OCI-LY1 (cell line): ENCODE measurements at regions not wholly inside any gene's neighbourhood (a gene's known extent, or its start where the extent isn't known, plus 50 kb on each side); places are given as distances from the start of the nearest gene placed in this dataset.

Source experiments
- H2AFZ ChIP-seq: fragments of 200-600 bp; sonication (generic), shearing (Covaris generic); 2 replicates; pipeline ENCODE4 v1.6.0; 2014; ENCODE audit warnings: antibody characterized with exemption, mild to moderate bottlenecking, low read length
- H3F3A ChIP-seq: fragments of 200-600 bp; sonication (generic), shearing (Covaris generic); 2 replicates; pipeline ENCODE4 v1.6.0; 2014; ENCODE audit warnings: mild to moderate bottlenecking, antibody characterized with exemption, low read length, moderate library complexity; ENCODE audit not compliant: insufficient read depth
- H3K27ac ChIP-seq: fragments of 200-600 bp; sonication (generic); 2 replicates; pipeline ENCODE4 v1.5.1; 2014; ENCODE audit warnings: low read length, mixed run types, mild to moderate bottlenecking, low read depth; ENCODE audit not compliant: poor library complexity, severe bottlenecking
- H3K27me3 ChIP-seq: fragments of 200-600 bp; sonication (generic); 2 replicates; pipeline ENCODE4 v1.6.0; 2014; ENCODE audit warnings: antibody characterized with exemption, mild to moderate bottlenecking, low read length, moderate library complexity; ENCODE audit not compliant: insufficient read depth
- H3K36me3 ChIP-seq: fragments of 200-600 bp; sonication (generic); 2 replicates; pipeline ENCODE4 v1.6.1; 2014; ENCODE audit warnings: mild to moderate bottlenecking, antibody characterized with exemption, low read length, moderate library complexity, mixed read lengths; ENCODE audit not compliant: insufficient read depth
- H3K4me1 ChIP-seq: fragments of 200-600 bp; sonication (generic); 2 replicates; pipeline ENCODE4 v1.5.1; 2014; ENCODE audit warnings: mild to moderate bottlenecking, low read length, moderate library complexity; ENCODE audit not compliant: insufficient read depth, severe bottlenecking
- H3K4me2 ChIP-seq: fragments of 200-600 bp; sonication (generic), shearing (Covaris generic); 2 replicates; pipeline ENCODE4 v1.6.1; 2014; ENCODE audit warnings: low read length
- H3K4me3 ChIP-seq: fragments of 200-600 bp; sonication (generic); 2 replicates; pipeline ENCODE4 v1.5.1; 2014; ENCODE audit warnings: low read length, low read depth, mild to moderate bottlenecking, mixed read lengths; ENCODE audit not compliant: poor library complexity, severe bottlenecking
- H3K79me2 ChIP-seq: fragments of 200-600 bp; shearing (Covaris generic); 2 replicates; pipeline ENCODE4 v1.6.1; 2016; ENCODE audit warnings: mixed run types, low read length, mixed read lengths; ENCODE audit not compliant: insufficient read depth
- H3K9ac ChIP-seq: fragments of 200-600 bp; sonication (generic), shearing (Covaris generic); 2 replicates; pipeline ENCODE4 v1.6.1; 2014; ENCODE audit warnings: mild to moderate bottlenecking, low read length, mixed read lengths
- H3K9me2 ChIP-seq: fragments of 200-600 bp; sonication (generic), shearing (Covaris generic); 2 replicates; pipeline ENCODE4 v1.6.1; 2014; ENCODE audit warnings: low read depth, mild to moderate bottlenecking, low read length, mixed read lengths
- H3K9me3 ChIP-seq: fragments of 200-600 bp; shearing (Covaris generic); 2 replicates; pipeline ENCODE4 v1.6.1; 2014; ENCODE audit warnings: low read length, mixed read lengths
- H4K20me1 ChIP-seq: fragments of 200-600 bp; sonication (generic), shearing (Covaris generic); 2 replicates; pipeline ENCODE4 v1.6.0; 2016; ENCODE audit warnings: mild to moderate bottlenecking, low read length; ENCODE audit not compliant: insufficient read depth
- EZH2 ChIP-seq: fragments of 200-600 bp; sonication (generic), shearing (Covaris generic); IDR thresholded peaks from 2 replicates; pipeline ENCODE4 v1.8.0; 2017; ENCODE audit warnings: borderline replicate concordance, mixed run types, mild to moderate bottlenecking, antibody characterized with exemption, low read length, moderate library complexity, mixed read lengths
- TF ChIP-seq, protein P1 (sequence below): fragments of 200-600 bp; sonication (generic), shearing (Covaris generic); IDR thresholded peaks from 2 replicates; pipeline ENCODE4 v1.5.1; 2017; ENCODE audit warnings: mild to moderate bottlenecking, antibody characterized with exemption, low read length, moderate library complexity, mixed read lengths

DNA sequence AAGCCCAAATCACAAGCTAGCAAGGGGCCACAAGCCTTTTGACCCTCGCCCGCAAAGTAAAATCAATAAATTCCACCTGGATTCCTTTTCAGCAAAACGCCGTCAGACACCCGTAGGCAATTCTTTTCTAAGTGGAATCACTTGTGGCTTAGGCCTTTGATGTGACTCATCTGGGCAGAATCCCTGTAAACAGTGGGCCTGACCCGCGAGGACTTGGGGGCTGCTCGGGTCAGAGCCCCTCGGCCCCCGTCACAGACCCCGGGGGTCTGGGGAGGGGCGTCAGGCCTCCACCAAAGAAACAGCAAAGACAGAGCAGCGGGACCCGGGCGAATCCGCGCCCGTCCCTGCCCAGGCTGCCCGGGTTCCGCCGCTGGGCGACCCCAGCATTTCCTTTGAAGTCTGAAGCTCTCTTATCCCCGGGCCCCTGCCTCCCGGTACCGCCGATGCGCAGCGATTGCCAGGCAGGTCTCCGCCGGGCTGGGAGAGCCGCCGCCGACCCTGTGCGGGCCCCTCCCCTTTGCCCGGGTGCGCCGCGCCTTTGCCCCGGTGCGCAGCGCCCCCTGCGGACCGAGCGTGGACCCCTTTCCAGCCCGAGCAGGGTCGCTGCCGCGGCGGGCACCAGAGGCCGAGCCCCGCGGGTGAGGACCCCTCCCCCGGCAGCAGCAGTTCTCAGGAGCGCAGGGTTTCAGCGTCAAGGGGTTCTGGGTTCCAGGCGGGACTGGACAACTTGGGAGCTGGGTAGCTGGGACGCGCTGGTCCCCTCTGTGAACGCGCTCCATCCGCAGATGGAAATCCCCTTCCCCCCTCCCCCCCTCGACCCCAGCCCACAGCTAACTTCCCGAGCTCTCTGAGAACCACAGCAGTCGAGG lies 178.3 kb downstream of the UACA start:
- Histone ChIP-seq H3K36me3 (no peaks in the 10 kb centered on the region), H3K79me2 (no peaks in the 10 kb centered on the region), H3K9me3 (no peaks in the 10 kb centered on the region), H3K4me2 (no peak overlapping the region), H3K4me1 (no peaks in the 10 kb centered on the region), H3K27me3 (no peaks in the 10 kb centered on the region), H3K9me2 (no peaks in the 10 kb centered on the region), H4K20me1 (no peaks in the 10 kb centered on the region), H2AFZ (no peak overlapping the region), H3K27ac (no peak overlapping the region), H3F3A (no peaks in the 10 kb centered on the region), H3K9ac (no peak overlapping the region), H3K4me3 (no peak overlapping the region)
- no peak for TF ChIP-seq EZH2

DNA sequence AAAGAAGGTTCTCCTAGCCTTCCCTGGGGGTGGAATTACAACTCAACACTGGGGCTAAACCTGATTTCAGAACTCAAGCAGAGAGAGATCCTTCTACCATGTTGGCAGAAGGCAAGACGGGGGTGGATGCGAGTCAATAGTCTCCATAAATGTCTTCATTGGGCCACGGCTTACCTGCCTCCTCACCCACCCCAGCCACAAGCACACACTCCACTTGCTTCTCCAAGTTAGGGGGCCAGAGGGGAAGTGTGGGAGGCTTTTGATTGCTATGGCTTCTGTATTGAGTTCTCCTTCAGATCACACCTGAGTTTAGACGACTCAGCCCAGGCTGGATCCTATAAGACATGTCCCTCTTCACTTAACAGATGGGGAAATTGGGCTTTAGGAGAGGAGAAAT lies 178.9 kb downstream of the UACA start:
- TF ChIP-seq, protein P1, sequence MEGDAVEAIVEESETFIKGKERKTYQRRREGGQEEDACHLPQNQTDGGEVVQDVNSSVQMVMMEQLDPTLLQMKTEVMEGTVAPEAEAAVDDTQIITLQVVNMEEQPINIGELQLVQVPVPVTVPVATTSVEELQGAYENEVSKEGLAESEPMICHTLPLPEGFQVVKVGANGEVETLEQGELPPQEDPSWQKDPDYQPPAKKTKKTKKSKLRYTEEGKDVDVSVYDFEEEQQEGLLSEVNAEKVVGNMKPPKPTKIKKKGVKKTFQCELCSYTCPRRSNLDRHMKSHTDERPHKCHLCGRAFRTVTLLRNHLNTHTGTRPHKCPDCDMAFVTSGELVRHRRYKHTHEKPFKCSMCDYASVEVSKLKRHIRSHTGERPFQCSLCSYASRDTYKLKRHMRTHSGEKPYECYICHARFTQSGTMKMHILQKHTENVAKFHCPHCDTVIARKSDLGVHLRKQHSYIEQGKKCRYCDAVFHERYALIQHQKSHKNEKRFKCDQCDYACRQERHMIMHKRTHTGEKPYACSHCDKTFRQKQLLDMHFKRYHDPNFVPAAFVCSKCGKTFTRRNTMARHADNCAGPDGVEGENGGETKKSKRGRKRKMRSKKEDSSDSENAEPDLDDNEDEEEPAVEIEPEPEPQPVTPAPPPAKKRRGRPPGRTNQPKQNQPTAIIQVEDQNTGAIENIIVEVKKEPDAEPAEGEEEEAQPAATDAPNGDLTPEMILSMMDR: no peak
- TF ChIP-seq EZH2: no peak
- no peaks in the 10 kb centered on the region for H3K36me3 ChIP-seq
- H3K4me3 ChIP-seq: no peak overlapping the region
- H4K20me1 ChIP-seq: no peaks in the 10 kb centered on the region
- H3K27ac ChIP-seq: no peak overlapping the region
- no peaks in the 10 kb centered on the region for H3K4me1 ChIP-seq
- no peak overlapping the region for H3K9ac ChIP-seq
- no peaks in the 10 kb centered on the region for H3F3A ChIP-seq
- H3K9me3 ChIP-seq: no peaks in the 10 kb centered on the region
- H3K27me3 ChIP-seq: no peaks in the 10 kb centered on the region; the same call in 1 of the 2 replicates
- no peak overlapping the region for H2AFZ ChIP-seq
- no peaks in the 10 kb centered on the region for H3K9me2 ChIP-seq
- H3K4me2 ChIP-seq: no peak overlapping the region
- H3K79me2 ChIP-seq: no peaks in the 10 kb centered on the region

DNA sequence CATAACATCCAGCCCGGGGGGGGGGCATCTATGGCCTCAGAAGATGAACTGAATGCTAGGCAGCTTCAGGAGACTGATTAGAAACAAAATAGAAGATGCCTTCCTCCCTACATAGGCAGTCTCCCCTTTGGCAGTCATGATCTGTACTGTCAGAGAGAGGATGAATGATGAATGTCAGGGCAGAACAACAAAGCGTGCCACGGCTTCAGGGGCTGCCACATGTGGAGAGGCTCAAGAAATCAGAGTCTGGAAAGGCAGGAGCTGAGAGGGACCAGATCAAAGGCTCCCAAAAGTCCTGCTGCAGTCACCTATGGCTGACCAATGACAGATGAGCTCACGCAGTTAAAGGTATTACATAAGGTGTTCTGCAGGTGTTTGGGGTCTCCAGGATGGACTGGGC lies 180.4 kb downstream of the UACA start:
- no peak overlapping the region for H3K9ac ChIP-seq
- H3K36me3 ChIP-seq: no peaks in the 10 kb centered on the region
- no peaks in the 10 kb centered on the region for H3K9me2 ChIP-seq
- H2AFZ ChIP-seq: no peak overlapping the region
- H3K79me2 ChIP-seq: no peaks in the 10 kb centered on the region
- no peak overlapping the region for H3K4me2 ChIP-seq
- no peak overlapping the region for H3K27ac ChIP-seq
- H3K4me1 ChIP-seq: no peaks in the 10 kb centered on the region
- H3K27me3 ChIP-seq: peaks cover 7% of the 10 kb centered on the region
- no peaks in the 10 kb centered on the region for H3K9me3 ChIP-seq
- H3F3A ChIP-seq: no peaks in the 10 kb centered on the region
- H4K20me1 ChIP-seq: no peaks in the 10 kb centered on the region
- H3K4me3 ChIP-seq: no peak overlapping the region
- no peak for TF ChIP-seq EZH2
- TF ChIP-seq, protein P1: no peak
